BLaER1 (cell line): ENCODE measurements at regions not wholly inside any gene's neighbourhood (a gene's known extent, or its start where the extent isn't known, plus 50 kb on each side); places are given as distances from the start of the nearest gene placed in this dataset.

Experiments
- H3K27ac ChIP-seq: shearing (Covaris generic); formaldehyde crosslinking; 2 replicates; pipeline ENCODE4 v1.8.1; 2022
- H3K27me3 ChIP-seq: shearing (Covaris generic); formaldehyde crosslinking; 2 replicates; pipeline ENCODE4 v1.8.1; 2022
- H3K36me3 ChIP-seq: shearing (Covaris generic); formaldehyde crosslinking; 2 replicates; pipeline ENCODE4 v1.8.1; 2022
- H3K4me1 ChIP-seq: shearing (Covaris generic); formaldehyde crosslinking; 2 replicates; pipeline ENCODE4 v1.8.1; 2022
- H3K4me2 ChIP-seq: shearing (Covaris generic); formaldehyde crosslinking; 2 replicates; pipeline ENCODE4 v1.8.1; 2022
- H3K4me3 ChIP-seq: shearing (Covaris generic); formaldehyde crosslinking; 2 replicates; pipeline ENCODE4 v1.8.1; 2022
- H3K9ac ChIP-seq: shearing (Covaris generic); formaldehyde crosslinking; 2 replicates; pipeline ENCODE4 v1.8.1; 2022
- H3K9me3 ChIP-seq: shearing (Covaris generic); formaldehyde crosslinking; 2 replicates; pipeline ENCODE4 v1.8.1; 2022
- H4K20me1 ChIP-seq: shearing (Covaris generic); formaldehyde crosslinking; 2 replicates; pipeline ENCODE4 v1.8.1; 2022
- Cebpa-rat ChIP-seq: shearing (Covaris generic); IDR thresholded peaks from 2 replicates; pipeline ENCODE4 v1.8.1; 2022

- H3K4me3 ChIP-seq: no peak overlapping the region
- no peaks in the 10 kb centered on the region for H4K20me1 ChIP-seq
- no peak overlapping the region for H3K4me2 ChIP-seq
- H3K4me1 ChIP-seq: no peaks in the 10 kb centered on the region
- no peak overlapping the region for H3K9ac ChIP-seq
- H3K9me3 ChIP-seq: no peaks in the 10 kb centered on the region
- no peaks in the 10 kb centered on the region for H3K36me3 ChIP-seq
- TF ChIP-seq Cebpa-rat: no peak
- no peak overlapping the region for H3K27ac ChIP-seq
- no peaks in the 10 kb centered on the region for H3K27me3 ChIP-seq
Observed at GRCh38 chr1:69272684-69273083, 295.0 kb upstream of the LRRC7 start.

- Histone ChIP-seq H3K27me3 (no peaks in the 10 kb centered on the region), H3K36me3 (no peaks in the 10 kb centered on the region), H3K4me2 (no peak overlapping the region), H3K4me1 (no peaks in the 10 kb centered on the region), H3K27ac (no peak overlapping the region), H4K20me1 (no peaks in the 10 kb centered on the region), H3K9ac (no peak overlapping the region), H3K4me3 (no peak overlapping the region), H3K9me3 (no peaks in the 10 kb centered on the region)
- TF ChIP-seq Cebpa-rat: no peak
Observed at GRCh38 chr1:69278923-69279322, 288.8 kb upstream of the LRRC7 start.

- no peaks in the 10 kb centered on the region for H3K4me1 ChIP-seq
- H3K27ac ChIP-seq: no peak overlapping the region
- H3K27me3 ChIP-seq: no peaks in the 10 kb centered on the region
- no peak overlapping the region for H3K4me2 ChIP-seq
- no peaks in the 10 kb centered on the region for H4K20me1 ChIP-seq
- H3K4me3 ChIP-seq: no peak overlapping the region
- H3K9me3 ChIP-seq: no peaks in the 10 kb centered on the region
- no peak for TF ChIP-seq Cebpa-rat
- no peaks in the 10 kb centered on the region for H3K36me3 ChIP-seq
- no peak overlapping the region for H3K9ac ChIP-seq
Observed at GRCh38 chr1:69283516-69283915, 284.2 kb upstream of the LRRC7 start.

- no peaks in the 10 kb centered on the region for H3K4me1 ChIP-seq
- no peaks in the 10 kb centered on the region for H3K36me3 ChIP-seq
- peaks cover 3% of the 10 kb centered on the region for H3K9me3 ChIP-seq
- H4K20me1 ChIP-seq: no peaks in the 10 kb centered on the region
- no peak overlapping the region for H3K4me3 ChIP-seq
- no peak for TF ChIP-seq Cebpa-rat
- H3K9ac ChIP-seq: no peak overlapping the region
- H3K4me2 ChIP-seq: no peak overlapping the region
- no peak overlapping the region for H3K27ac ChIP-seq
- H3K27me3 ChIP-seq: no peaks in the 10 kb centered on the region
Observed at GRCh38 chr1:69284508-69284907, 283.2 kb upstream of the LRRC7 start.

- H3K4me1 ChIP-seq: peaks cover 20% of the 10 kb centered on the region
- H3K4me2 ChIP-seq: no peak overlapping the region
- H3K36me3 ChIP-seq: no peaks in the 10 kb centered on the region
- H3K9ac ChIP-seq: no peak overlapping the region
- TF ChIP-seq Cebpa-rat: no peak
- H3K27ac ChIP-seq: no peak overlapping the region
- no peaks in the 10 kb centered on the region for H4K20me1 ChIP-seq
- peaks cover 11% of the 10 kb centered on the region for H3K9me3 ChIP-seq
- H3K27me3 ChIP-seq: no peaks in the 10 kb centered on the region
- H3K4me3 ChIP-seq: no peak overlapping the region
Observed at GRCh38 chr1:69288416-69288815, 279.3 kb upstream of the LRRC7 start.

- H3K27me3 ChIP-seq: no peaks in the 10 kb centered on the region
- no peaks in the 10 kb centered on the region for H3K36me3 ChIP-seq
- no peak overlapping the region for H3K4me3 ChIP-seq
- TF ChIP-seq Cebpa-rat: no peak
- peaks cover 39% of the 10 kb centered on the region for H3K4me1 ChIP-seq
- H3K9ac ChIP-seq: no peak overlapping the region
- no peak overlapping the region for H3K27ac ChIP-seq
- no peaks in the 10 kb centered on the region for H4K20me1 ChIP-seq
- H3K4me2 ChIP-seq: peak overlapping the region; percentile 1; the same call in 1 of the 2 replicates
- peaks cover 11% of the 10 kb centered on the region for H3K9me3 ChIP-seq
Observed at GRCh38 chr1:69290291-69290690, 277.4 kb upstream of the LRRC7 start.

- TF ChIP-seq Cebpa-rat: no peak
- Histone ChIP-seq H3K27ac (no peak overlapping the region), H3K27me3 (no peaks in the 10 kb centered on the region)
Observed at GRCh38 chr1:69291541-69291940, 276.2 kb upstream of the LRRC7 start.

GRCh38 chr1:69292833-69293232 is 274.9 kb upstream of the LRRC7 start:
- H3K4me3 ChIP-seq: no peak overlapping the region
- peak overlapping the region; percentile 63; the same call in 1 of the 2 replicates for H3K4me2 ChIP-seq
- no peaks in the 10 kb centered on the region for H4K20me1 ChIP-seq
- no peaks in the 10 kb centered on the region for H3K36me3 ChIP-seq
- no peak for TF ChIP-seq Cebpa-rat
- peaks cover 52% of the 10 kb centered on the region for H3K4me1 ChIP-seq
- no peak overlapping the region for H3K9ac ChIP-seq
- no peaks in the 10 kb centered on the region for H3K27me3 ChIP-seq
- 0 out of 2 replicates have a peak overlapping the region, but pooled peaks have one; percentile 74 for H3K27ac ChIP-seq
- peaks cover 11% of the 10 kb centered on the region for H3K9me3 ChIP-seq

More at GRCh38 chr1:69291541-69291940, 276.2 kb upstream of the LRRC7 start:
- Histone ChIP-seq H3K4me3 (no peak overlapping the region), H3K9ac (no peak overlapping the region), H3K36me3 (no peaks in the 10 kb centered on the region), H3K4me2 (no peak overlapping the region), H4K20me1 (no peaks in the 10 kb centered on the region), H3K9me3 (peaks cover 11% of the 10 kb centered on the region), H3K4me1 (peaks cover 51% of the 10 kb centered on the region)

- H3K4me1 ChIP-seq: peaks cover 52% of the 10 kb centered on the region
- H3K9ac ChIP-seq: no peak overlapping the region
- H3K27me3 ChIP-seq: no peaks in the 10 kb centered on the region
- H3K27ac ChIP-seq: peak overlapping the region; percentile 74
- peaks cover 11% of the 10 kb centered on the region for H3K9me3 ChIP-seq
- H3K4me3 ChIP-seq: no peak overlapping the region
- peak overlapping the region; percentile 63 for H3K4me2 ChIP-seq
- no peaks in the 10 kb centered on the region for H3K36me3 ChIP-seq
- no peaks in the 10 kb centered on the region for H4K20me1 ChIP-seq
- no peak for TF ChIP-seq Cebpa-rat
Observed at GRCh38 chr1:69294171-69294570, 273.6 kb upstream of the LRRC7 start.

- peak overlapping the region; percentile 43 for H3K4me2 ChIP-seq
- peak overlapping the region; percentile 74 for H3K27ac ChIP-seq
- H3K4me3 ChIP-seq: no peak overlapping the region
- H4K20me1 ChIP-seq: no peaks in the 10 kb centered on the region
- no peaks in the 10 kb centered on the region for H3K27me3 ChIP-seq
- H3K9ac ChIP-seq: no peak overlapping the region
- TF ChIP-seq Cebpa-rat: no peak
- H3K9me3 ChIP-seq: peaks cover under 1% of the 10 kb centered on the region; the same call in 1 of the 2 replicates
- no peaks in the 10 kb centered on the region for H3K36me3 ChIP-seq
- peaks cover 46% of the 10 kb centered on the region for H3K4me1 ChIP-seq
Observed at GRCh38 chr1:69295265-69295664, 272.5 kb upstream of the LRRC7 start.

- Histone ChIP-seq H3K27ac (no peak overlapping the region), H3K27me3 (no peaks in the 10 kb centered on the region), H3K9ac (no peak overlapping the region), H3K36me3 (no peaks in the 10 kb centered on the region), H3K4me2 (no peak overlapping the region), H3K4me1 (no peaks in the 10 kb centered on the region), H3K9me3 (peaks cover 36% of the 10 kb centered on the region), H4K20me1 (no peaks in the 10 kb centered on the region), H3K4me3 (no peak overlapping the region)
- no peak for TF ChIP-seq Cebpa-rat
Observed at GRCh38 chr1:69305621-69306020, 262.1 kb upstream of the LRRC7 start.
